Endothelial cell (in vitro differentiated cells): ENCODE measurements at regions not wholly inside any gene's neighbourhood (a gene's known extent, or its start where the extent isn't known, plus 50 kb on each side); places are given as distances from the start of the nearest gene placed in this dataset.

ENCODE experiments used
- DNase-seq: peaks from one replicate; pipeline ENCODE4 v3.0.0; 2021; ENCODE audit warnings: low spot score
- H3K27ac Mint-ChIP-seq: one replicate; pipeline ENCODE4 v1.8.0; 2021; ENCODE audit warnings: mixed read lengths, inconsistent platforms; ENCODE audit not compliant: unreplicated experiment
- H3K27me3 Mint-ChIP-seq: one replicate; pipeline ENCODE4 v1.8.0; 2021; ENCODE audit warnings: mild to moderate bottlenecking, moderate library complexity, mixed read lengths, inconsistent platforms; ENCODE audit not compliant: unreplicated experiment
- H3K36me3 Mint-ChIP-seq: one replicate; pipeline ENCODE4 v1.8.0; 2021; ENCODE audit warnings: mild to moderate bottlenecking, low read depth, mixed read lengths, inconsistent platforms; ENCODE audit not compliant: unreplicated experiment
- H3K4me1 Mint-ChIP-seq: one replicate; pipeline ENCODE4 v1.8.0; 2021; ENCODE audit warnings: mild to moderate bottlenecking, mixed read lengths, inconsistent platforms; ENCODE audit not compliant: unreplicated experiment
- H3K4me3 Mint-ChIP-seq: one replicate; pipeline ENCODE4 v1.8.0; 2021; ENCODE audit warnings: mild to moderate bottlenecking, mixed read lengths, inconsistent platforms; ENCODE audit not compliant: unreplicated experiment
- H3K9me3 Mint-ChIP-seq: one replicate; pipeline ENCODE4 v1.8.0; 2021; ENCODE audit warnings: mixed read lengths, inconsistent platforms; ENCODE audit not compliant: unreplicated experiment
- CTCF ChIP-seq: fragments of 200-600 bp; sonication (generic); IDR thresholded peaks from one replicate; pipeline ENCODE4 v1.5.0; 2021; ENCODE audit warnings: antibody characterized with exemption; ENCODE audit not compliant: unreplicated experiment

DNA sequence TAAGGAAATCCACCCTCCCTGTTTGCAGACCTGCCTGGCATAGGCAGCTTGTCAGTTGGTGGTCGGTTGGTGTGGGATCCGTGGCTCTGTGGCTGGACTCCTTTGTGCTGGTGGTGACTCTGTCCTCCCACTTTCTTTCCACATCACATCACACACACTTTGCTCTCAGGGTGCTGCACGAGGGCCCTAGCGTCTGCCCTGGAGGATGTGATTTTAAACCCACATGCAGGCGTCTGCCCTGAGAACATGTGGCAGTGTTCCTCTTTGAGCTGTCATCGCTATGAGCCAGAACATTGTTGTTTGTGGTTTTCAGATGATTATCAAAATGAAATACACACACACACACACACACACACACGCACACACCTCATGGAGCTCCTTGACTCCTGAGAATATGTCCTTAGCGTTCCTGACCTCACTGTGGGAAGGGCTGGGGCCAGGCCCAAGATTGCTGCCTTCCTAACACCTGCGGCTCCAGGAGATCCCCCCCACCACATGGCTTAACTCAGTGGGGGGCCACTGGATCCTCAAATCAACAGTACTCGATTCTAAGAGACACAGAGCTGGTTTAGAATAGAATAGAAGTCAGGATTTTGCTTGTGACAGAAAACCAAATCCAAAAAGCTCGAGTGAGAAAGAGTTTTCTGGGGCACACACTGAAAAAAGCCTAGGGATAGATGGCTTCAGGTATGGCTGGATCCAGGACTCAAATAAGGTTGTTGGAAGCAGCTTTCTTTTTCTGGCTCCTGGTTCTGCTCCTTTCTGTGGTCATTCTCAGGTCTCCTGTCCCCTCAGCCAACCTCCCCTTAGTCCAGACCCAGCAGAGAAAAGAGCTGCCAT, 54.8 kb downstream of the RTP5 start:
- H3K36me3 Mint-ChIP-seq, result no peaks in the 10 kb centered on the region
- H3K27me3 Mint-ChIP-seq, result peaks cover 7% of the 10 kb centered on the region
- H3K9me3 Mint-ChIP-seq, result no peaks in the 10 kb centered on the region
- H3K4me3 Mint-ChIP-seq, result no peak overlapping the region
- DNase-seq, result no peak
- TF ChIP-seq CTCF, result no peak
- no peaks in the 10 kb centered on the region for H3K4me1 Mint-ChIP-seq
- no peak overlapping the region for H3K27ac Mint-ChIP-seq

GRCh38 chr2:241924909-241925250, 55.4 kb downstream of the RTP5 start:
- H3K27me3 Mint-ChIP-seq, result peaks cover 7% of the 10 kb centered on the region

GRCh38 chr2:241925277-241925676, 55.7 kb downstream of the RTP5 start:
- no peak for TF ChIP-seq CTCF
- H3K4me3 Mint-ChIP-seq, result no peak overlapping the region
- DNase-seq, result no peak
- H3K27me3 Mint-ChIP-seq, result peaks cover 7% of the 10 kb centered on the region
- no peaks in the 10 kb centered on the region for H3K36me3 Mint-ChIP-seq
- no peak overlapping the region for H3K27ac Mint-ChIP-seq
- H3K9me3 Mint-ChIP-seq, result no peaks in the 10 kb centered on the region
- H3K4me1 Mint-ChIP-seq, result peaks cover 4% of the 10 kb centered on the region

More at GRCh38 chr2:241924909-241925250, 55.4 kb downstream of the RTP5 start:
- no peaks in the 10 kb centered on the region for H3K9me3 Mint-ChIP-seq
- no peak overlapping the region for H3K4me3 Mint-ChIP-seq
- no peak for DNase-seq
- peaks cover 2% of the 10 kb centered on the region for H3K4me1 Mint-ChIP-seq
- no peak for TF ChIP-seq CTCF
- no peak overlapping the region for H3K27ac Mint-ChIP-seq
- no peaks in the 10 kb centered on the region for H3K36me3 Mint-ChIP-seq

GRCh38 chr2:241925821-241926441, 56.4 kb downstream of the RTP5 start:
- H3K4me1 Mint-ChIP-seq, result peaks cover 7% of the 10 kb centered on the region
- H3K27ac Mint-ChIP-seq, result no peak overlapping the region
- no peaks in the 10 kb centered on the region for H3K36me3 Mint-ChIP-seq
- H3K27me3 Mint-ChIP-seq, result peaks cover 7% of the 10 kb centered on the region
- no peak for DNase-seq
- no peaks in the 10 kb centered on the region for H3K9me3 Mint-ChIP-seq
- no peak overlapping the region for H3K4me3 Mint-ChIP-seq
- TF ChIP-seq CTCF, result no peak
